ENCODE measurements at regions not wholly inside any gene's neighbourhood (a gene's known extent, or its start where the extent isn't known, plus 50 kb on each side); places are given as distances from the start of the nearest gene placed in this dataset.
"Not testable (repeated sequence)": the region's sequence is repeated elsewhere in the genome, so short reads cannot be mapped to it uniquely, and the experiment has no call there.

DNA sequence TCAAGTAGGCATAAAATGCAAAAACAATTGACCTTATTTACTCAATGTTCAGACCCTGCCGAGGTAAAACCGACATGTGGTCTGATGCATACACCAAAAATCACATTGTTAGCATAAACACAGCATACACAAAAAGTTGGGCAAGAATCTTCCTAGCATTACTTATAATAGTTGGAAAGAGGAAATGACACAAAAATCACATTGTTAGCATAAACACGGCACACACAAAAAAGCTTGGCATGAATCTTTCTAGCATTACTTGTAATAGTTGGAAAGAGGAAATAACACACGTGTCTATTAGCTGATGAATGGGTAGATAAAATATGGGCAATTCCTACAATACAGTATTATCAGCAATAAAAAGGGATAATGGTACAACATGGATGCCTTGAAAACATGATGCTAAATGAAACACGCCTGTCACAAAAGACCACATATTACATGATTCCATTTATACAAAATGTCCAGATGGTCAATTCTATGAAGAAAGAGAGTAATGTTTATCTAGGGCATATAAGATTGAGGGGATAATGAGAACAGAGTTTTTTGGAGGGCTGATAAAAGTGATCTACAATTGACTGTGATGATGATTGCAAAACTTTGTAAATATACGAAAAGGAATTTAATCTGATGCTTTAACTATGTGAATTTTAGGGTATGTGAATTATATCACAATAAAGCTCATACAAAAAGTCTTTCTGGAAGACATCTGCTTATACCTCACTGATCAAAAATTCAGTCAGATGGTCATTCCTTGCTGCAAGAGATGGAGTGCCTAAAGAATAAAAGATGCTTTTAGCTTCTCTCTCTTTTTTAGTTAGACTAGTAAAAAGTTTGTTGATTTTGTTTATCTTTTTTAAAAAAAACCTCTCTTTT, 1019.5 kb upstream of the CITED2 start:
- DNase-seq: no peak

GRCh38 chr6:140388815-140389214, 1014.4 kb upstream of the CITED2 start:
- no peak for DNase-seq

- no peak for DNase-seq
These were observed 1013.8 kb upstream of the CITED2 start for GRCh38 chr6:140388192-140388802.

DNA sequence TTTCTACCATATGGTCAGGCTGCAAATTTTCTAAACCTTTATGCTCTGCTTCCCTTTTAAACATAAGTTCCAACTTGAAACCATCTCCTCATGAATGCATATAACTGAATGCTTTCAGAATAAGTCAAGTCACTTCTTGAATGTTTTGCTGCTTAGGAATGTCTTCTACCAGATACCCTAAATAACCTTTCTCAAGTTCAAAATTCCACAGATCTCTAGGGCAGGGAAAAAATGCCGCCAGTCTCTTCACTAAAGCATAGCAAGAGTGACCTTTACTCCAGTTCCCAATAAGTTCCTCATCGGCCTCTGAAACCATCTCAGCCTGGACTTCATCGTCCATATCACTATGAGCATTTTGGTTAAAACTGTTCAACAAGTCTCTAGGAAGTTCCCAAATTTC, 1011.2 kb upstream of the CITED2 start:
- DNase-seq: no peak

DNA sequence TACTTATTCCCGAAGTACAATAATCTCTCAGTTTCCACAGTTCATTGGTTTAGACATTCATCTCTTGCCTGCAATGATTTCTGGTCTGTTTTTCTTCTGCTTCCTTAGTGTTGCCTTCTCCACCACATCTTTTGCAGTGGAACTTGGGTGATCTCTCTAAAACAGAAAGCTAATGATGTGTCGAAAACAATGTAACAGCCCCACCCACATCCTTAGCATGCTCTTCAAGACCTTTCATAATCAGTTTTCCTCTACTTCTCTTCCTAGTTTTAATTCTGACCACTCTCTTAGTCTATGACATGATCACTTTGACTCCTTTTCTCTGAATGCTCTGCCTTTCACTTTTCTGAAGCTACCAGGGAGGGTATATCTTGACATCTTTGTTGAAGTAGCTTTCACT, 1007.9 kb upstream of the CITED2 start:
- no peak for DNase-seq

DNA sequence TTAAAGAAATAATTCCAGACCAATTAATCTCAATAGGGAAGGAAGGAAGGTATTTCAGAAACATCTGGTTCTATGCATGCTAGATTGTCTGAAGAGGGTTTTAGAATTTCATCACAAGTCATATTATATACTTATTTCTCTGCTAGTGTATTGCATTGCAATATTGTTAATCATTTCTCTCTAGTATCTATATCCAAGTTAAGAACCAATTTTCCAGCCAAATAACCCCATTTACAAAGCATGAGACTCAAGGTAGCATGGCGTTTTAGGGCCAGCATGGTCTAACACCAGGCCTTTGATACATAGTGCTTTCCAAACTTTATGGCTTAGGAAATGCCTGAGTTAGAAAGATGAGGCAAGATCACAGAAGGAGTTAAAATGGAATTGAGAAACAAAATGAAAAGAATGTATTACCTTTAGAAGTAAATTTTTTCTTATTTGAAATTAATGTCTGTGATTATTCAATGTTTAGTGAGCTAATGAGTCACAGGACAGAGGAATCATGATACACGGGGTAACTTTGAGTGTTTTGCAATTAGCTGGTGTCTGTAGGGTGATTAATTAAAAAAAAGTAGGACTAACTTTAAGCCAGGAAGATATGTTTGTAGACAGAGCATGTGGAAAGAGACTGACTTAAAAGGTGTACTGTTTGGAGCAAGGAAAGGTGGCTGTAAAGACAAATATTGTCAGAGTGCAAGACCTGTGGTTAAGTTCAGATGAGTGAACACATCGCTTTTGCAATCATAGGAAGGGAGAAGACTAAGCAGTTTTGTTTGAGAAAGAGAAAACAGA, 1006.2 kb upstream of the CITED2 start:
- no peak for DNase-seq

DNA sequence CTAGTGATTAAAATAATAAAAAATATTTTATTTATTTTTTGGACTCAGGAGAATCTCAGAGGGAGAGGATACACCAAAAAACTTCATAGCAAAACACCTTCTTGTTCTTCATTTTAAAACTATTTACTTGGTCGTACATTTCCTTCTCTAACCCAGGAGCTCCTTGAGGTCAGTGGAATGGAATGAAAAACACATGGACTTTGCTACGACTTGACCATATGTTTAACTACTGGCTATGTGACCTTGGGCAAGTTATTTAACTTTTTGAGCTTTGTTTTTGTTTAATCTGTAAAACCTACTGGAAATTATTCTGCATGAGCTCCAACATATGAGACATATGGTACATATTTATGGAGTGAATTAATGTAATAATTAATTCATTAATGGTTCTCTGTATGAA, 1005.5 kb upstream of the CITED2 start:
- DNase-seq: no peak

GRCh38 chr6:140376209-140376608, 1001.8 kb upstream of the CITED2 start:
- no peak for DNase-seq

DNA sequence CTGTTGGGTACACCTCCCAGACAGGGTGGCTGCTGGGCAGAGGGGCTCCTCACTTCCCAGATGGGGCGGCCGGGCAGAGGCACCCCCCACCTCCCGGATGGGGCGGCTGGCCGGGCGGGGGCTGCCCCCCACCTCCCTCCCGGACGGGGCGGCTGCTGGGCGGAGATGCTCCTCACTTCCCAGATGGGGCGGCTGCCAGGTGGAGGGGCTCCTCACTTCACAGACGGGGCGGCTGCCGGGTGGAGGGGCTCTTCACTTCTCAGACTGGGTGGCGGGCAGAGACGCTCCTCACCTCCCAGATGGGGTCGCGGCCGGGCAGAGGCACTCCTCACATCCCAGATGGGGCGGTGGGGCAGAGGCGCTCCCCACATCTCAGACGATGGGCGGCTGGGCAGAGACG, 999.3 kb upstream of the CITED2 start:
- not testable (repeated sequence) for DNase-seq

- DNase-seq: no peak
These were observed 997.6 kb upstream of the CITED2 start for GRCh38 chr6:140372064-140372463.

DNA sequence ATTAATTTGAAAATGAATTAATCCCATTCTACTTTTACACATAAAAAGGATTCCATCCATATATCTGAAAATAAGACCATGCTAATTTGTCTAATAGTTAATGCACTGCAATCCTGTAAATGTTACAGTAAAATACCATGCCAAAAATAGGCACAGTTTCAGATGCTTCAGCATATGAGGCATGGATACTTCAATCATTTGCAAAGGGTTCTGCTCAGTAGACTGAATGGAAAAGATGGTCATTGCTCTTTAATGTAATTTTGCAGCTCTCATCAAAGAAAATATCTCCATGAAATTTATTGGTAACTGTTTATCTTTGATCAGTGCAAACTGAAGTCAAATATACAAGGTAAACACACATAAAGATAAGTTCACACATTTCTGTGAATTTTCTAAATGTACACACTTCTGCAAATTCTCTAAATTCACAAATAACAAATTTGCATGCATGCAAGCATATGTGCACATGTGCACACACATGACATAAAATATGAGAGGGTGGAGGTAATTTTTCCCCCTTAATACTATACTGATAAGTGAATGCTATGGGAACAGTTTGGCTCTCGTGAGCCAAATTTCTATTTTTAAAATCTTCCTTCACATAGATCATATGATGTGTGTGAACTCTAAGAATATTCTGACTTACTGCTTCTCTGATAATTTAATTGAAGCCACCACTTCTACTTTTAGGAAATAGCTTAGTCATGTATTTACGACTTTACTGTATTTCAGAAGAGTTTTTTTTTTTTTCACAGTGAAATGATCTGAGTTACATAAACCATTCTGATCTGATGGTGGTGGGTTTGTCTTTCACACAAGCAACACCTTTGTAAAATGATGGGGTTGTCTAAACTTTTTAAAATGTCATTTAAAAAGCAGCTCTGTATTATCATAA, 996.8 kb upstream of the CITED2 start:
- no peak for DNase-seq

- no peak for DNase-seq
These were observed 996.0 kb upstream of the CITED2 start for GRCh38 chr6:140370441-140370840.

DNA sequence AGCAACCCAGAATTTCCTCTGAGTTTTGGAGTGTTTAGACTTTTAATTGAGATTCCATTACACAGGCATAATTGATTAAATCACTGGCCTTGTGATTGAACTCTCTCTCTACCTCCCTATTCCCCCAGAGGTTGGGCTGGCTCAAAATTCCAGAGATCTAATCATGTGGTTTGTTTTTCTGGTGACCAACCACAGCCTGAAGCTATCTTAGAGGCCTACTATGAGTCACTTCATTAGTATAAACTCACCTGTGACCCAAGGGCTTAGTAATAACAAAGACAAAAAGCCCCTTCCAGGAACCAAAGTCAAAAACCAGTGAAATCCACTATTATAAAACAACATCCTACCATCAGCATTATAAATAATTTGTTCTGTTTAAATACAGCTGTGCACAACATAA, 992.5 kb upstream of the CITED2 start:
- no peak for DNase-seq

DNA sequence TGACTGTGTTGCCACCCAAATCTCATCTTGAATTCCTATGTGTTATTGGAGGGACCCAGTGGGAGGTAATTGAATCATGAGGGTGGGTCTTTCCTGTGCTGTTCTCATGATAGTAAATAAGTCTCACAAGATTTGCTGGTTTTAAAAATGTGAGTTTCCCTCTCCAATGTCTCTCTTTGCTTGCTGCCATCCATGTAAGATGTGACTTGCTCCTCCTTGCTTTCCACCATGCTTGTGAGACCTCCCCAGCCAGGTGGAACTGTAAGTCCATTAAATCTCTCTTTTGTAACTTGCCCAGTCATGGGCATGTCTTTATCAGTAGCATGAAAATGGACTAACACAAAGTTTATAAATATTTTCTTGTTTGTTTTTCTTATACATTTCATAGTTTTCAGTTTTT, 990.5 kb upstream of the CITED2 start:
- DNase-seq: no peak

GRCh38 chr6:140360651-140361050, 986.2 kb upstream of the CITED2 start:
- no peak for DNase-seq

DNA sequence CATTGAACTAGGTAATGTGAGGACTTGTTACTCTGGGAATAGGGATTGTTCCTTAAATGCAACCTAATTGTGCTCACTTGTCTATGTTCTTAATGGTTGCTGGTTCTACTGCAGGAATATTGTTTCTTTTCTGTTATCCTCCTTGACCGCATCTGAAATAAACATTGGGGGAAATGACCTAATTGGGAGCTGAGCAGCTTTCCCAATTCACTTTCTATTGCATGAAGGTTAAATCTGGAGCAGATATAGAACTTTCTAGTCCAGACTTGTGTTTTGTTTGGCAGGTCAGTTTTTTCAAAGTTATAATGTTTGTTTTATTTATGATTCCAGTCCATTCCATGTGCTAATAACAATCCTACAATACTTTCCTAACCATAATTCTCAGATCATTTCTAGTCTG, 981.0 kb upstream of the CITED2 start:
- no peak for DNase-seq

DNA sequence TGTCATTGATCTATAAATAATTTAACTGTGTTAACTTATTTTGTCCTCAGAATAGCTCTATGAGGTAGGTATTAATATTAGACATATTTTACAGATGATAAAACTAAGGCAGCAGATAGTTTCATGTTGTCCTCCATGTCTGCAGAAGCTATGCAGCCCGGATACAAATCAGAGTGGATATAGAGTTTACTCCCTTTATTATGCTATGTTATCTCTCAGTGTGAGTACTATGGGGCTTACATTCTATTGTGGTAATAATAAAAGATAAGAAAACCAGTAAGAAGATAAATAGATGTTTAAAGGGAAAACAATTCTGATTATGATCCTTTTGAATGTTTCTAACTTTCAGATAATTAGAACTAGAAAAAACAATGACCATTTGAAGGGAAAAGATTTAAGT, 979.8 kb upstream of the CITED2 start:
- no peak for DNase-seq

DNA sequence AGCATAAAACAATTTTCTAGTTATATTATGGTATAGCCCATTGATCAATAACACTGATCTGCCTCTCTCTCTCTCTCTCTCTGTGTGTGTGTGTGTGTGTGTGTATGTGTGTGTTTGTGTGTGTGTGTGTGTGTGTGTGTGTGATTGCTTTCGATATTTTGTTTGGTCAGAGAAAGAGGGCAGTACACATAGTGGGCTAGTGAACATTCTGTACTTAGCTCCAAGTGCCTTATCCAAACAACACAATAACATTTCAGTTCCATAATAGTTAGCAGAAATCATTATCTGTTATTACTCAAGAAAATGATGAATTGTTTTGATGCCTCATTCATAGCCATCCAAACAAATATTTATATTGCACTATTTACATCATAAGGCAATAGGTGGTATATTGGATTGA, 979.1 kb upstream of the CITED2 start:
- DNase-seq: no peak

- DNase-seq: no peak
These were observed 972.0 kb upstream of the CITED2 start for GRCh38 chr6:140346428-140346827.

DNA sequence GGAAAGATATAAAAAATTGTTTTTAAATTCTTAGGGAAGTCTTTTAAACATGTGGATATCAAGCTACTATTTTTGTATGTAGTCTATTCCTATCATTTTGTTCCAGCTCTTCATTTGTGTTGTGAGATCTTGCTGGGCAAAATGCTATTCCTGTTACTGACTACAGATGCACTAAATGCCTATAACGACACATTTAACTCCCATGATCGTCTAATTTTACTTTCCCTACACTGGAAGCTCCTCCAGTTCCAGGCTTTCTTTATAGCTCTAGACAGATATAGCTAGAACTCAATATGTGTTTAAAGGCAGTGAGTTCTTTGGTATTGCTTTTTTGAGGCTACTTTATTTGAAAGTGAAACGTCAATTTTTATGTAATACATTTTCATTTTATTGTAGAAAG, 971.5 kb upstream of the CITED2 start:
- no peak for DNase-seq

DNA sequence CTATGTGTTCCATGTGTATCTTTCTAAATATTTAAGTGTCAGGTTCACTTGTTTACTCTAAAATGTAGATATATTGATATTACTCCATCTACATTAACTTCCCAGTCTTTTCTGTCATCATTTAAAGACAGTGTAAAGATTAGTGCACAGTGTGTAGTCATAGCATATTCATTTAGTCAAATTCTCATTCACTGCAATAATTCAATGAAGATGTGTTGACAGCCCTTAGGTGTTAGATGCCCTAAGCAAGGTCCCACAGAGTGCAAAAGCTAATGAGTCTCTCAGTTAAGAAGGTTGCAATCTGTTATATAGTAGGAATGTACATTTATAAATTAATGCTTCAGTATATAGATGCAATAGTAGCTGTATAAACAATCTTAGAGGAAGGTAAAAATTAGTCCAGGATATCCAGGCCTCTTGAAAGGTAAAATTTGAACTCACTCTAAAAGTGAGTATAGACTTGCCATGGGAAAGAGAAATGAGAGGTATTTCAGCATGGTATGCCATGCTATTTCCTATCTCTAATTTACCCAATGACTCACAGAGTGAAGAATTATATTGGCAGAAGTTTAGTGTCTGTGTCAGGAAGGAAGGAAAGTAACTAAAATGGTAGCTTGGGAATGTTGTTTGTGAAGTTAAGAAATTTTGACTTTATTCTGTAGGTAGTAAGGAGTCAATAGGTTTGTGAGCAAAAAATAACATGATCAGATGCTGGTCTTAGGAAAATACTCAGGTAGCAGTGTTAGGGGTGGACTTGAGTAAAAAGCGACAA, 969.9 kb upstream of the CITED2 start:
- no peak for DNase-seq

DNA sequence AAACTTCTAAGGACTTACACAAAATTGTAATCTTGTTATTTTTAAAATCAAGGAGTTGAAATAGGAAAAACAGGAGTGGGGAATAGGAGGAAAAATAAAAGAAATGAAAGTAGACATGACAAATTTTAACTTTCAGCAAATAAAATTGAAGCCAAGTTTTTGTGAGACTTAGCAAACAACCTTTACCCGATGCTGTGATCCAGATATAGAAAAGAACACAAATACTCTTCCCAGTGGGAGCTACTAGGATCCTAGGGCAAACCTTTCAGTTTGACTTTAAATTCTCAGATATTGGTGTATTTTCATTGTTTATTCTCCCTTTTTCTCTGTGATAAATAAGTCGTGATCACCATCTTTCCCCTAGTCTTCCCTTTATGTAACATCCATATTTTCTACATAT, 968.7 kb upstream of the CITED2 start:
- DNase-seq: no peak

Data from stimulated activated CD4-positive, alpha-beta T cell treated with anti-CD3 and anti-CD28 coated beads, Interleukin-15, amount 100 ng/mL, for 24 hours (primary cell).